NOMO-1 (cell line): ENCODE measurements at regions not wholly inside any gene's neighbourhood (a gene's known extent, or its start where the extent isn't known, plus 50 kb on each side); places are given as distances from the start of the nearest gene placed in this dataset.
A peak's percentile ranks its signal among the peaks of the same experiment; 100 is the strongest.
"Not testable (repeated sequence)": the region's sequence is repeated elsewhere in the genome, so short reads cannot be mapped to it uniquely, and the experiment has no call there.

ENCODE experiments used
- DNase-seq, 2 experiments: peaks; one replicate each; lab custom pipeline; 2025; ENCODE audit not compliant: unreplicated experiment in 2 of 2; lab: John Stamatoyannopoulos, UW

DNA sequence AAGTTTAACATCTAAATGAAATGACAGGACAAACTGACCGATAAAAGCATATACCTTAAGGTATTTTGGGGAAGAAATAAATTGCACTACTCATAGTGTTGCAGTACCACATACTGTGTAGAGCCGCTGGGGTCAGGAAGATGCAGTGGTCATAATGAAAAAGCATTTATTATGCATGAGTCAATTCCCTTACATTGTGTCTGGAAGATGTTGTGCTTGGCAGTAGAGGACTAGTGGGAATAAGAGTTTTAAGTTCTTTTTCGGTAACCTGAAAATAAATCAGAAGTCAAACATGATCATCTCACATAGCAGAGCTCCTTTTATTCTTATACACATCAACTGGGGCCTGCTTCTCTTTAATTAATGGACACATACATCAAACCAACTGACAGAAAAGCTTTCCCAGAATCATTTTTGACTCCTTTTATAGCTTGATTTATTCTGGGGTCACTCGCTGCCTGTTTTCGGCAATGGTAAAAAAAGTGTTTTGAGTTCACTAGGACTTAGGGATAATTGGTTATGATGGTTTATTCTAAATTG, 262.5 kb upstream of the CHD1 start:
- no peak for DNase-seq

DNA sequence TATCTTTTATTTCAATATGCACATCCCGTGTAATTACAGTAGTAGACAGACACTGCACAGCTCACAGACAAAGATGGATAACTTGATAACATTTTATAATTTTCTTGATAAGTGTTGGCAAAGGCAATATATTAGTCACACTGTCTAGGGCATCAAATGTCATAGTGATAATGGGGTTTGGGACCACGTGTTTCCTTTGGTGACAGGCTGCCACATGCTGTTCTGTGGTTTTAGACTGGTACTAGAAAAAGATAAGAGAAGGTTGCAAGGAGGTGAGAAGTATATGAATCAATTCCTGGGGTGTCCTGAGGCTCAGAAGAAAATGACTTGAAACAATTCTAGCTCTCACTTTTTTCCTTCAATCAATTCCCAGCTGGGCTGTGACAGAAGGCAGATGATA, 258.8 kb upstream of the CHD1 start:
- no peak for DNase-seq

DNA sequence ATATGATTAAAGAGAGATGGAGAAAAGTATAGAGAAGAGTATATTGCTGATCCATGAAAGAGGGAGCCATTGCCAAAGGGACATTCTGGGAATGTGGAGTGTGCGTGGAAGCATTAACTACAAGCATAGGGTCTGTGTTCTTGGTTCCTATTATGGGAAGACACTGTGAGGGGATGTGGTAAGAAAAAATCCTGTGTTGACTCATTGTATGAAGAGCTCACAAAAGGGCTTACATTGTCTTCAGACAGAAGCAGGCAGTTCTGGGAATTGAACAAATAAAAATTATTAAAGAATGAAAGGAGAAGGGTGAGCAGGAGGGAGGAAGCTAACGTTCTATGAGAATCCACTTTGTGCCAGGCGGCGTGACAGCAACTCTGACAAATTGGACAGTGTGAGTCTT, 250.4 kb upstream of the CHD1 start:
- DNase-seq: no peak

DNA sequence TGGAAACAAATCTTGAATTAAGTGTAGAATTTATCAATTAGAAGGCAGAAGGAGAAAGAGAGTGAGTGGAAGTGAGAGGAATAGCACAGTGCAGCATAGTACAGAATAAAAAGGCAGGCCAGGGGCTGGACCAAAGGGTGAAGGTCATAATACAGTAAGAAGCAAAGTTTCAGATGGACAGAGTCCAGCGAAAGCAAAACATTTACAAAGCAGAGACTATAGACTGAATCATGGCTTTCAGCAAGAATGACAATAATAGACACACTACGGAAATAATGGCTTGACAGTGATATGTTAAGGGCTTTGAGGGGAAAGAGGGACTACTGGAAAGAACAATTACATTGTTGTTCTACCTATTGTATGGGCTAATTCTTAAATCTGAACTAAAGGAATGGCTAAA, 249.0 kb upstream of the CHD1 start:
- no peak for DNase-seq

DNA sequence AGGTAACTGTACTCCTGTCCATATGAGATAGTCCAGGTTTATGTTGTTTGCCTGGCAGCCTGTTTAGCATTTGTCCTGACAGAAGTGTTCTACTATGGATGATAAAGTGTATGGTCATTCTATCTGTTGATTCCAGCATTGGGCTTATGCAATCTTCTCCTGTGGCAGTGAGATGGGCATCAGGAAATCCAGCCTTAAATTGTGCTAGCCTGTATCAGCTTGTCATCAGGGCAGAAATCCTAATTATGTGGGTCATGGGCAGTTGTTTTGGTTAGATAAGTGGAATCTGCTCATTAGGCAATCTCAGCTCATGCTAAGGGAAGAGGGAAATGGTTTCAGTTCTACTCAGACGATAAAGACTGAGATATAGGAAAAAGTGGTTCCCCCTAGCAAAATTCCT, 247.4 kb upstream of the CHD1 start:
- no peak for DNase-seq

DNA sequence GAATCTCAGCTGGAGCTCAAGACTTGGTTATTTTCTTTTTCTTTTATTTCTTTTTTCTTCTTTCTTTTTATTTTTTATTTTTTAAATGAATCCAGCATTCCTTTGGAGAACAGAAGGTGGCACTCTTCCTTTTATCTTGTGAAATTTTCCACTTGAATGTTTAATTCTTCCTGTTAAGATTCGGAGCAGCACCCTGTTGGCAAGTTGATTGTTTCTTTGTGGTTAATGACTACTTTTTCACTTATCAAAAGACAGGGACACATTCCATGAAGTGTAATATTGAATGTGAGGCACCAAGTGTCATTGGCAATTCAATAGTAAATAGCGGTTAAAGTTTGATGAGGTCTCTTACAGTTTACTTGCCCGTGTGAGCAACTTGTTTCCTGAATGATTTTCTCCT, 240.5 kb upstream of the CHD1 start:
- peak; percentile 14 to 44 for DNase-seq

GRCh38 chr5:99161538-99161937, 232.7 kb upstream of the CHD1 start:
- not testable (repeated sequence) for DNase-seq

DNA sequence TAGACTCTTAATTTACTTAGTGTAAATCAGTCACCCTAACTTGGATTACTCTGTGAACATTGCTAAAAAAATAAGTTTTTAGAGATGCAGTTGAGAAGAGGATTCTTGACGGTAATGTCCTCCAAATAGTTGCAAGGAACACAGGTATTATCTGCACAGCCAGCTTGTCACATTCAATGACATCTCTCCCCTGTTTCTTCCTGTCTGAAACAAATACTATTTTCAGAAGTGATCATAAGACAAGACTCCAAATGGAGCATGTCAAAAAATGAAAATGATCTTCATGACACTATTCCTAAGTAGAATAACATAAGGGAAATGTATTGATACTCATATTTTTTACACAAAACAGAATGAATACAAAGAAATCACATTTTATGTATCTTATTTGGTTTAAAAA, 227.9 kb upstream of the CHD1 start:
- DNase-seq: no peak

DNA sequence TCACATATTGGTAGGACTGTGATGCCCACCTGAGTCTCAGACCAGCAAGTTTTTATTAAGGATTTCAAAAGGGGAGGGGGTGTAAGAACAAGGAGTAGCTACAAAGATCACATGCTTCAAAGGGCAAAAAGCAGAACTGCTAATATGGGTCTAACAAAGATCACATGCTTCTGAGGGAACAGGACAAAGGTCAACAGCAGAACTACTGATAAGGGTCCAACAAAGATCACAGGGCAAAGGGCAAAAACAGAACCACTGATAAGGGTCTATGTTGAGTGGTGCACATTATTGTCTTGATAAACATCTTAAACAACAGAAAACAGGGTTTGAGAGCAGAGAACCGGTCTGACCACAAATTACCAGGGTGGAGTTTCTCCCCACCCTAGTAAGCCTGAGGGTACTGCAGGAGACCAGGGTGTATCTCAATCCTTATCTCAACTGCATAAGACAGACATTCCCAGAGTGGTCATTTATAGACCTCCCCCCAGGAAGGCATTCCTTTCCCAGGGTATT, 214.5 kb upstream of the CHD1 start:
- DNase-seq: not testable (repeated sequence)

DNA sequence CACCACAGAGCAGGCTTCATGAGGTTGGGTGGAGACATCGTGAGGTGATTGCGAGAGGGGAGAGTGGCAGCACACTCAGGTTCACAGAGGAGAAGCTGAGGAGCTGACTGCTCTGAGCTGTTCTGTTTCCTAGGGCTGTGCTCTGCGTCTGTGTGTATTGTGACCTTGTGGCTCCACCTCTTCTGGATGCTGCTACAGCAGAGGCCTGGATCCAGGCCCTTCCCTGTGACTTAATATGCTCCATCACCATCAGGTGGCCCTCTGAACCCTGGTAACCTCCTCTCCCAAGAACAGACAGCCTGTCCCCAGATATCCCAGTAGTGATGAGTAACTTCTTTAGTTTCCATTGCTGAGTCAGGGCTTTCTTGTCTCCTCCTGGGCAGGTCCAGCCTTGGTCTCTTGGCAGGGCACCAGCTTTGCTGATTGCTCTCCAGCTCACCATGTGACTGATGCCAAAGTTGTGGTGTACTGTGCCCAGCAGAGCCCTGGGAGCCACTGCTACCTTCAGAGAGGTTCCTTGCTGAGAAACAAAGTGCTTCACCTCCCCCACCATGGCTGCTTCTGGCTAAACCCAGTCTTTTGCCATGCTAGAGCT, 212.8 kb upstream of the CHD1 start:
- DNase-seq: no peak

DNA sequence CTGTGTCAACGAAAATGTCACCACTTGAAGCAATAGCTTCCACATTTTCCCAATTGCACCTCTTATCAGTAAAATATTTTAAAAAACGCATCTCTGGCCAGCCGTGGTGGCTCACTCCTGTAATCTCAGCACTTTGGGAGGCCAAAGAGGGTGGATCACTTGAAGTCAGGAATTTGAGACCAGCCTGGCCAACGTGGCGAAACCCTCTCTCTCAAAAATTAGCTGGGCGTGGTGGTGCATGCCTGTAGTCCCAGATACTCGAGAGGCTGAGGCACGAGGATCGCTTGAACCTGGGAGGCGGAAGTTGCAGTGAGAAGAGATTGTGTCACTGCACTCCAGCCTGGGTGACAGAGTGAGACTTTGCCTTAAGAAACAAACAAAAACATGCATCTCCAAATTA, 210.1 kb upstream of the CHD1 start:
- no peak for DNase-seq

- DNase-seq: no peak
Measured at GRCh38 chr5:99133921-99134320, 205.1 kb upstream of the CHD1 start.

DNA sequence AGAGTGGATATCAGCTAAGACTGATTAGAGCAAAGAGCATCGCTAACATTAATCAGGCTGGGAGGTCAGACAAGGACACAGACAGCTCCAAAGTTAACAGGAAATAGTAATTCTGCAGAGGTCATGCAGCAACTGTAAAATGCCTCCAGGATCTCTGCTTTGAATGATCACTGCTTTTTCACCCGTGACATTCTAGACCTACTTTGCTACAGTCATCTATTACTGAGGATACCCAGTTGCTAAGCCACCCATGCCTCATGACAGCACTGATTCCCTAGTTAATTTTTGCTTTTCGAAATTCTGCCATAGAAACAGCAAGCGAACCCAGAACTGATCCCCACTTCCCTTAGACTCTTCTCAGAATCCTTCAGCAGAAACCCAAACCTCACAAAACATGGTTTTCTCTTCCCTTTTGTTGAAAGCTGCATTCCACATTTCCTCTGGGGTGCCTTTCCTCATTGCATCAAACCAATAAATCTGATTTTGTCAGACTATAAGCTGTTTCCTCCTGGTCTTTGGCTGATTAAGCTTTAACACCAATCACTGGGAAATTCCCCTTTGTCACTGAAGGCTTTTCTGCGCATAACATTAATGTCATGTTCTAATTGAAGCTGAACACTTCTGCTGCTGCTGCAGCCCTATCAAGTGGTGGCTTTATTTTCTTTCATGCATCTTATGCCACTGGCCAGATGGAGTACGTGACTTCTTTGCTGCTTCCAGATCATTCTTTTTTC, 201.1 kb upstream of the CHD1 start:
- DNase-seq: peak; percentile 22 to 50

DNA sequence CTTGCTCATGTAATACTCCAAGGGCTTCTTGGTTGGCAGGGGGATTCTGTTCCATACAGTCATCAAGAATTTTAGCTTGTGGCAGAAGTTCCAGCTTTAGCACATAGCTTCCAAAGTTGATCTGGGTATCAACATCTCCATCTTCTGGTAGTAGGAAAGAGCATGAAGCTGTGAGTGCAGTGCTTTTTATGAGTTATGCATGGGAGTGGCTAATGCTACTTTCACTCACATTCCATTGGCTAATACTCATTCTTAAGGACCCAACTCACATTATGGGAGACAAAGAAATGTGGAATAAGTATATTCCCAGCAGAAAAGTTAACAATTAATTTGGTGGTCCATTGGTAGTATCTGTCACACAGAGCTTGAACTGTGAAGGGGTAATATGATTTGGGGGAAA, 194.2 kb upstream of the CHD1 start:
- DNase-seq: no peak

DNA sequence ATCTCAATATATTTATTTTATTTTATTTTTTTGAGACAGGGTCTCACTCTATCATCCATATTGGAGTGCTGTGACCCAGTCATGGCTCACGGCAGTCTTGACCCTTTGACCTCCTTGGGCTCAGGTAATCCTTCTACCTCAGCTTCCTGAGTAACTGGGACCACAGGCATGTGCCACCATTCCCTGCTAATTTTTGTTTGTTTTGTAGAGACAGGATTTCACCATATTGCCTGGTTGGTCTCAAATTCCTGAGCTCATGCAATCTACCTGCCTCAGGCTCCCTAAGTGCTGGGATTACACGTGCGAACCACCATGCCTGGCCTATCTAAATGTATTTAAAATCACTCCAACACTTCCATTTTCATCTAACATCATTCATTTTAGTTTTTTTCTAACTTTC, 190.5 kb upstream of the CHD1 start:
- DNase-seq: no peak

DNA sequence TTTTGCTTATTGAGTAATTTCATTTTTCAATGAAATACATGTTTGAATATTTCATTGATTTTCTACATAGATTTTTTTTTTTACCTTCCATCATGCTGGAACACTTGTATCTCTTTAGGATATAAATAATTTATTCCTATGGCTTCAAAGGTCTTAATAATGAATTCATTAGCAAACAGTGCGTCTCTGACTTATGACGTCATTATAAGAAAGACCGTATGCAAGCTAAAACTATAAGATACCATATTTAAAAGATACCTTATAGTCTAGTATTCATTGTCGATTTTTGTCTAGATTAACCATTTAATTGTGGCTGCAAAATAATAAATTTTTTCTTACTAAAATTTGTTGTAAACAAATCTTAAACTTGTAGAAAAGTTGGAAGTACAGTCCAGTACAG, 187.7 kb upstream of the CHD1 start:
- DNase-seq: no peak

DNA sequence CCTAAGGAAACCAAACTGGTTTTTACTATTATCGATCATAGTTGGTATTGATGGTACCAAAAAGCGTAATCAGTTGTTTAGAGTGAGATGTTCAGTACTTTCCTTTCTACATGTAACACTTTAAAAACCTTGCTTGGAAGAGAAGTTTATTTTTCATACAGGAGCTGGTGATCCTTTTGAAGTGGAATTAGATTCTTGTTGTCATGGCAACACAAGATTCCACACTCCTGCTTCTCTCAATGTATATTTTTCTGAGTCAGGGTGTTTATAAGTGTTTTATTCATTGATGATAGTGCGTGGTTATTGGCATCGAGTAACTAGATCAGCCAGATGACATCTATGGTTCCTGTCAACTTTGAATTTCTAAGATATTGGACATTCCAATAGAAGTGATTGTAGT, 181.1 kb upstream of the CHD1 start:
- DNase-seq: no peak

GRCh38 chr5:99105216-99105615, 176.4 kb upstream of the CHD1 start:
- no peak for DNase-seq

DNA sequence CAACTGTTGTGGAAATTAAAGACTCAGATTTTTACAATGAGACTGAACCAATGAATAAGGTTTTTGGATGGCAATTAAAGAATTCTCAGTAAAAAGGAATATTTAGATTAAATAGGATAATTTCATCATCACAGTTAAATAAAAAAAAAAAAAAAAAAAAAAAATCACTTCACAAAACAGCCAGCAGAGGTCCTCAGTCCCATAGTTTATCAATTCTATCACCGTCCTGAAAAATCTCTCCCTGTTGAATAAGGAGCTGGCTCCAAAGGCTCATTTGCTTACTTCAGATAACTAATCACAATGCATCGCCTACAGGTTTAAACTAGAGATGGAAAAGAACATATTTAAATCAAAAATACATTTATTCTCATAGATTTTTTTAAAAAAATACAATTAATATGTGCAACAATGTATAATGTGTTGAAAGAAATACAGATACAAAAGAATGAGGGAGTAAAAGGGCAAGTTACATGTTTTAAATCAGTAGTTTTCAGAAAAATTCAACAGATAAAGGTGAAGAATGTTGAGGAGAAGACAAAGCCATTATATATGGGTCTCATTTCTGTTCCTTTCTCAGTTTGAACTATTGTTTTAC, 175.8 kb upstream of the CHD1 start:
- peak in 1 of 2 experiments; percentile 46 for DNase-seq

GRCh38 chr5:99102073-99102697, 173.4 kb upstream of the CHD1 start:
- DNase-seq: peak in 1 of 2 experiments; percentile 22

DNA sequence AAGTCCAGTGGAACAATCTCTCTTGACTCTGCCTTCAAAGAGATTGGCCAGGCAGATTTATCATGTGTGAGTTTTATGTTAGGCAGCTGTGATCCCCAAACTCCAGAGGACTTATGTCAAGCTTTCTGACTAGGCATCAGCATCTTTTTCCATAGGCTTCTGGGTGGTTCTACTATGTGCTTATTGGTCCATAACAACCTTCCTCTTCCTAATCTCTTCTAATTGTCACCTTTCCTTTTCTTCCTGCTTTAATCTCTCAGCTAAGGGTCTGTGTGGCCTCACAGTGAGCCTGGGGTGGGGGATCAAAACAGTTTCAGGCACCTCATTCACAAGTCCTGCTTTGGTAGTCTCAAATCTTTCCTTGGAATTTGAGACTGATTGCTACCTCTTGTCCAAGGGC, 170.9 kb upstream of the CHD1 start:
- DNase-seq: no peak
